K562 (cell line): ENCODE measurements at regions not wholly inside any gene's neighbourhood (a gene's known extent, or its start where the extent isn't known, plus 50 kb on each side); places are given as distances from the start of the nearest gene placed in this dataset.

Experiments used
- ATAC-seq: fragments of 200-7000 bp; cut with Tn5 transposase; 3 replicates; pipeline ENCODE4 v1.9.1; 2020; ENCODE audit warnings: moderate library complexity
- BruUV-seq: library from RNA; stranded (reverse); fragments of 400-500 nt; replicated peaks from 2 replicates; lab custom pipeline; 2021; lab: Mats Ljungman, UMichigan
- CTCF ChIA-PET: fragments of 300-600 bp; formaldehyde crosslinking; extraction: SDS; loops from one replicate; lab custom pipeline; 2021; ENCODE audit warnings: low intra/inter-chr PET ratio; lab: Yijun Ruan, JAX
- POLR2A ChIA-PET: fragments of 300-600, 350-650 bp; sonication (Branson Sonifier 250); formaldehyde crosslinking; extraction: SDS; loops from one replicate; lab custom pipeline; 2021; ENCODE audit warnings: antibody characterized with exemption, inconsistent platforms; lab: Yijun Ruan, JAX
- DNase-seq, 4 experiments: peaks; one replicate each; pipeline versions ENCODE4 v3.0.0 to v3.0.0-alpha.2; 2011 to 2018; ENCODE audit warnings: low spot score in 3 of 4, mixed read lengths in 3 of 4; ENCODE audit errors: extremely low read depth in 1 of 4
- FAIRE-seq: peaks from 2 replicates; lab custom pipeline; 2011; peaks lifted over from hg19 to GRCh38; lab: Jason Lieb, UNC
- H2AFZ ChIP-seq: 2 replicates; pipeline ENCODE4 v1.6.0; 2011; ENCODE audit warnings: low read depth, low read length, control low read depth, inconsistent platforms
- H3K27ac ChIP-seq: fragments of 200-600 bp; 3 replicates; pipeline ENCODE4 v1.8.0; 2011; ENCODE audit warnings: low read depth, mild to moderate bottlenecking, control low read depth, inconsistent platforms, low read length, moderate library complexity, mixed read lengths; ENCODE audit errors: extremely low read depth
- H3K27me3 ChIP-seq, 2 experiments: fragments of 300-600 bp in 1 of 2; 2 replicates in 1 of 2; 3 replicates in 1 of 2; pipeline versions ENCODE4 v1.6.0 to v1.8.0; 2011; ENCODE audit warnings: inconsistent platforms in 2 of 2, low read length in 2 of 2, mild to moderate bottlenecking in 1 of 2, mixed read lengths in 1 of 2, moderate library complexity in 1 of 2; ENCODE audit not compliant: control insufficient read depth in 2 of 2, insufficient read depth in 2 of 2
- H3K36me3 ChIP-seq: fragments of 300-600 bp; 3 replicates; pipeline ENCODE4 v1.8.0; 2011; ENCODE audit warnings: mild to moderate bottlenecking, low read length, inconsistent platforms; ENCODE audit not compliant: control insufficient read depth, insufficient read depth
- H3K4me1 ChIP-seq, 2 experiments: fragments of 200-600 bp in 1 of 2; replicated peaks in 1 of 2; 2 replicates in 1 of 2; 3 replicates in 1 of 2; pipeline versions ENCODE4 v1.5.1 to v1.8.0; 2011; ENCODE audit warnings: inconsistent platforms in 2 of 2, low read length in 2 of 2, mild to moderate bottlenecking in 1 of 2, mixed read lengths in 1 of 2, moderate library complexity in 1 of 2; ENCODE audit not compliant: control insufficient read depth in 2 of 2, insufficient read depth in 2 of 2
- H3K4me2 ChIP-seq: 2 replicates; pipeline ENCODE4 v1.6.1; 2011; ENCODE audit warnings: low read length, control low read depth, inconsistent platforms, mixed read lengths; ENCODE audit not compliant: insufficient read depth
- H3K4me3 ChIP-seq: fragments of 200-600 bp; sonication (generic), shearing (Covaris generic); 2 replicates; pipeline ENCODE4 v1.5.1; 2016; ENCODE audit warnings: control low read depth, inconsistent platforms
- H3K79me2 ChIP-seq: fragments of 200-600 bp; 3 replicates; pipeline ENCODE4 v1.8.0; 2011; ENCODE audit warnings: low read length, inconsistent platforms; ENCODE audit not compliant: control insufficient read depth, insufficient read depth
- H3K9ac ChIP-seq, 2 experiments: 2 replicates each; pipeline versions ENCODE4 v1.6.0 to v1.6.1; 2011; ENCODE audit warnings: low read depth in 2 of 2, low read length in 2 of 2, control low read depth in 1 of 2, inconsistent platforms in 1 of 2, mild to moderate bottlenecking in 1 of 2, mixed read lengths in 1 of 2; ENCODE audit not compliant: insufficient read depth in 1 of 2
- H3K9me1 ChIP-seq: one replicate; pipeline ENCODE4 v1.6.0; 2011; ENCODE audit warnings: inconsistent platforms, mild to moderate bottlenecking, low read length, moderate library complexity; ENCODE audit not compliant: control insufficient read depth, insufficient read depth
- H3K9me3 ChIP-seq: replicated peaks from 2 replicates; pipeline ENCODE4 v1.5.1; 2011; ENCODE audit warnings: low read depth, low read length, inconsistent platforms; ENCODE audit not compliant: control insufficient read depth, insufficient read depth
- H4K20me1 ChIP-seq: replicated peaks from 2 replicates; pipeline ENCODE4 v1.6.1; 2011; ENCODE audit warnings: low read length, inconsistent platforms, mixed read lengths; ENCODE audit not compliant: control insufficient read depth, insufficient read depth
- COPS2 ChIP-seq: fragments of 450-650 bp; conservative IDR thresholded peaks from 2 replicates; pipeline ENCODE4 v1.6.1; 2016; ENCODE audit warnings: mild to moderate bottlenecking, moderate library complexity
- CTBP1 ChIP-seq: fragments of 450-650 bp; IDR thresholded peaks from 2 replicates; pipeline ENCODE4 v1.6.1; 2016; ENCODE audit warnings: borderline replicate concordance
- CUX1 ChIP-seq: fragments of 200-800 bp; sonication (Bioruptor generic); IDR thresholded peaks from 2 replicates; pipeline ENCODE4 v1.6.1; 2016; ENCODE audit warnings: missing genetic modification characterization, missing compliant biosample characterization
- WGBS: fragments of 100-300 bp; shearing (Covaris generic); methylation state at CpG from one replicate; pipeline ENCODE4 v1.1.6; 2016; ENCODE audit warnings: low coverage, mixed read lengths; ENCODE audit not compliant: insufficient coverage; ENCODE audit errors: missing lambda C conversion rate; 5-methylcytosine and 5-hydroxymethylcytosine counted together
- in situ Hi-C: fragments of 300-500 bp; cut with MboI; formaldehyde crosslinking; loops from 4 replicates; pipeline ENCODE4 v1.15.0; 2018; ENCODE audit warnings: inconsistent platforms, mixed read lengths
- intact Hi-C: fragments of 100-400 bp; cut with micrococcal nuclease; formaldehyde crosslinking; loops from 2 replicates; pipeline ENCODE4 v1.14.2; 2022

GRCh38 chr10:8325024-8325980 lies 270.8 kb downstream of the GATA3 start:
- Histone ChIP-seq H3K9me1 (no peaks in the 10 kb centered on the region), H3K36me3 (no peaks in the 10 kb centered on the region), H3K79me2 (no peaks in the 10 kb centered on the region), H3K4me3 (no peak overlapping the region), H3K4me1 (no peaks in the 10 kb centered on the region), H3K4me2 (no peak overlapping the region), H3K27me3 (peaks cover 0 to 8% of the 10 kb centered on the region in 2 experiments; a peak in 2 of 5 replicates), H3K9ac (no peak overlapping the region), H4K20me1 (no peaks in the 10 kb centered on the region), H2AFZ (no peak overlapping the region), H3K27ac (no peak overlapping the region), H3K9me3 (no peaks in the 10 kb centered on the region)
- TF ChIP-seq CTBP1 (no peak), CUX1 (no peak), COPS2 (no peak)
- WGBS: 0% methylated on average over 6 of the region's 6 CpGs
- no TSS peak for BruUV-seq
- DNase-seq (no peak), FAIRE-seq (no peak), ATAC-seq (no peak)
- POLR2A ChIA-PET: no interaction called here
- intact Hi-C loops: no loop called here
- CTCF ChIA-PET: interaction anchor here (0.7 kb wide), 1 partner anchor 69 kb away, joined by 4 read pairs; no protein-coding TSS in a partner anchor
- in situ Hi-C loops: no loop called here
